CD4-positive, alpha-beta T cell (primary cell): ENCODE measurements at regions not wholly inside any gene's neighbourhood (a gene's known extent, or its start where the extent isn't known, plus 50 kb on each side); places are given as distances from the start of the nearest gene placed in this dataset.

Experiments
- ATAC-seq: fragments of 200-7000 bp; cut with Tn5 transposase; one replicate; pipeline ENCODE4 v1.10.0; 2022; ENCODE audit warnings: mild to moderate bottlenecking; ENCODE audit not compliant: poor library complexity
- CTCF ChIA-PET: fragments of 350-600 bp; sonication (Branson Sonifier 250); formaldehyde crosslinking; loops from one replicate; lab custom pipeline; 2021; ENCODE audit warnings: antibody characterized with exemption, inconsistent platforms; lab: Charles Lee
- POLR2A ChIA-PET: fragments of 350-600 bp; sonication (Branson Sonifier 250); formaldehyde crosslinking; loops from one replicate; lab custom pipeline; 2021; ENCODE audit warnings: antibody characterized with exemption, inconsistent platforms; lab: Charles Lee
- DNase-seq, 14 experiments: peaks; one replicate each; pipeline ENCODE4 v3.0.0-alpha.2; 2013 to 2020; ENCODE audit warnings: mixed read lengths in 2 of 14
- H3K27ac ChIP-seq, 2 donors: one replicate each; pipeline versions ENCODE4 v1.5.1 to v1.7.0; 2013; ENCODE audit warnings: low read length in 2 of 2, low read depth in 1 of 2, mild to moderate bottlenecking in 1 of 2
- H3K27me3 ChIP-seq, 2 experiments: 1 replicate in 1 of 2; 2 replicates in 1 of 2; pipeline versions ENCODE4 v1.6.1 to v1.7.0; 2013; ENCODE audit warnings: low read length in 2 of 2, control low read depth in 1 of 2, mild to moderate bottlenecking in 1 of 2, moderate library complexity in 1 of 2; ENCODE audit not compliant: insufficient read depth in 2 of 2, control insufficient read depth in 1 of 2
- H3K36me3 ChIP-seq: one replicate; pipeline ENCODE4 v1.6.1; 2013; ENCODE audit warnings: low read length, control low read depth; ENCODE audit not compliant: insufficient read depth
- H3K4me1 ChIP-seq: one replicate; pipeline ENCODE4 v1.6.1; 2013; ENCODE audit warnings: low read length, control low read depth; ENCODE audit not compliant: insufficient read depth
- H3K4me3 ChIP-seq: one replicate; pipeline ENCODE4 v1.5.1; 2013; ENCODE audit warnings: mild to moderate bottlenecking, low read length, moderate library complexity
- H3K9me3 ChIP-seq, 2 experiments: 1 replicate in 1 of 2; 2 replicates in 1 of 2; pipeline versions ENCODE4 v1.6.1 to v1.7.0; 2013; ENCODE audit warnings: low read length in 2 of 2, mild to moderate bottlenecking in 2 of 2, control low read depth in 1 of 2, moderate library complexity in 1 of 2; ENCODE audit not compliant: control insufficient read depth in 1 of 2, insufficient read depth in 1 of 2
- H3K27ac Mint-ChIP-seq: one replicate; pipeline ENCODE4 v1.8.0; 2020; ENCODE audit warnings: mixed read lengths
- H3K27me3 Mint-ChIP-seq: one replicate; pipeline ENCODE4 v1.8.0; 2021; ENCODE audit warnings: mixed read lengths
- H3K36me3 Mint-ChIP-seq: one replicate; pipeline ENCODE4 v1.8.0; 2021; ENCODE audit warnings: low read depth, mixed read lengths
- H3K4me1 Mint-ChIP-seq: one replicate; pipeline ENCODE4 v1.8.0; 2021; ENCODE audit warnings: low read depth, mixed read lengths
- H3K4me3 Mint-ChIP-seq: one replicate; pipeline ENCODE4 v1.8.0; 2020; ENCODE audit warnings: mild to moderate bottlenecking, mixed read lengths
- H3K9me3 Mint-ChIP-seq: one replicate; pipeline ENCODE4 v1.8.0; 2020; ENCODE audit warnings: mixed read lengths
- CTCF ChIP-seq: fragments of 200-600 bp; IDR thresholded peaks from one replicate; pipeline ENCODE4 v1.8.0; 2022; ENCODE audit warnings: antibody characterized with exemption, mild to moderate bottlenecking
- intact Hi-C, 2 experiments: fragments of 100-400 bp; cut with DNase I in 1 of 2; cut with micrococcal nuclease in 1 of 2; formaldehyde crosslinking; loops; one replicate each; pipeline versions ENCODE4 v1.15.1 to v1.9.0; 2023 to 2025; cut with DNase I, micrococcal nuclease

- ATAC-seq (no peak), DNase-seq (no peak)
- H3K27ac ChIP-seq, result no peak overlapping the region
- ChIA-PET POLR2A (no interaction called here), CTCF (no interaction called here)
- Mint-ChIP-seq H3K36me3 (no peaks in the 10 kb centered on the region), H3K9me3 (peaks cover 5% of the 10 kb centered on the region), H3K27ac (no peak overlapping the region), H3K4me1 (no peaks in the 10 kb centered on the region), H3K4me3 (no peak overlapping the region), H3K27me3 (no peaks in the 10 kb centered on the region)
- no peaks in the 10 kb centered on the region for H3K4me1 ChIP-seq
- TF ChIP-seq CTCF, result no peak
- peaks cover 0 to 10% of the 10 kb centered on the region in 2 experiments for H3K9me3 ChIP-seq
- no peak overlapping the region for H3K4me3 ChIP-seq
- intact Hi-C loops, result loop anchor here in 1 of 2 experiments (2.0 kb wide), 1 partner anchor 20 kb away; no protein-coding TSS in a partner anchor
- no peaks in the 10 kb centered on the region for H3K36me3 ChIP-seq
- H3K27me3 ChIP-seq, result no peaks in the 10 kb centered on the region
These were observed 466.8 kb upstream of the TLE4 start for GRCh38 chr9:79104951-79105350.

- H3K9me3 ChIP-seq, result peaks cover 0 to 10% of the 10 kb centered on the region in 2 experiments
- no peak overlapping the region for H3K27ac ChIP-seq
- no peaks in the 10 kb centered on the region for H3K4me1 ChIP-seq
- no peak for TF ChIP-seq CTCF
- Mint-ChIP-seq H3K36me3 (no peaks in the 10 kb centered on the region), H3K4me1 (no peaks in the 10 kb centered on the region), H3K4me3 (no peak overlapping the region), H3K27ac (no peak overlapping the region), H3K9me3 (peaks cover 5% of the 10 kb centered on the region), H3K27me3 (no peaks in the 10 kb centered on the region)
- CTCF ChIA-PET, result no interaction called here
- DNase-seq, result no peak
- ATAC-seq, result no peak
- H3K4me3 ChIP-seq, result no peak overlapping the region
- POLR2A ChIA-PET, result no interaction called here
- intact Hi-C loops, result no loop called here
- no peaks in the 10 kb centered on the region for H3K27me3 ChIP-seq
- no peaks in the 10 kb centered on the region for H3K36me3 ChIP-seq
These were observed 463.7 kb upstream of the TLE4 start for GRCh38 chr9:79107911-79108676.

DNA sequence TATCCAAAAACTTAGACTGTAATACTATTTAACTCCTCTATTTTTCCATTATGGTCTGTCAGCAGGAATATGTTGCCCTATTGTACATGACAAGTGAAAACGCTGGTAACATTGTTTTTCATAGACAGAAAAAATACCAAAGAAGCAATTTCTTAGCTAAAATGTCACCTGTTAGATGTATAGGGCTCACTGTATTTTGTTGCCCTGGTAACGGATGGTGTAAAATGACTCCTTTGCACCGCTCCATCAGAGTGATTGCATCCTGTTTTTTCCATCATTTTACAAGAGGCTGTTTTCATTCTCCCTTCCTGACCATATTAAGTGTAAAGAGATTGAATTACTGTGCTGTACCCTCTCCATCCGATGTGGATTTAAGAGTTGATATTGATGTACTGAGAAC is 460.1 kb upstream of the TLE4 start:
- Histone ChIP-seq H3K4me3 (no peak overlapping the region), H3K27ac (no peak overlapping the region), H3K27me3 (no peaks in the 10 kb centered on the region), H3K4me1 (no peaks in the 10 kb centered on the region), H3K9me3 (peaks cover 0 to 7% of the 10 kb centered on the region in 2 experiments), H3K36me3 (no peaks in the 10 kb centered on the region)
- H3K4me1 Mint-ChIP-seq, result no peaks in the 10 kb centered on the region
- H3K4me3 Mint-ChIP-seq, result no peak overlapping the region
- H3K36me3 Mint-ChIP-seq, result no peaks in the 10 kb centered on the region
- CTCF ChIA-PET, result no interaction called here
- POLR2A ChIA-PET, result no interaction called here
- intact Hi-C loops, result loop anchor here in 1 of 2 experiments (2.0 kb wide), 1 partner anchor 15 kb away; no protein-coding TSS in a partner anchor
- peaks cover 3% of the 10 kb centered on the region for H3K9me3 Mint-ChIP-seq
- no peak overlapping the region for H3K27ac Mint-ChIP-seq
- no peaks in the 10 kb centered on the region for H3K27me3 Mint-ChIP-seq
- ATAC-seq, result no peak
- no peak for TF ChIP-seq CTCF
- no peak for DNase-seq
